DMS53 (cell line): ENCODE measurements at regions not wholly inside any gene's neighbourhood (a gene's known extent, or its start where the extent isn't known, plus 50 kb on each side); places are given as distances from the start of the nearest gene placed in this dataset.
A peak's percentile ranks its signal among the peaks of the same experiment; 100 is the strongest.

Experiments
- DNase-seq: peaks from one replicate; lab custom pipeline; 2025; lab: John Stamatoyannopoulos, UW

GRCh38 chr4:178414881-178415446 lies 972.7 kb upstream of the AGA start:
- DNase-seq = peak; percentile 75

- peak; percentile 90 for DNase-seq
These were observed 973.7 kb upstream of the AGA start for GRCh38 chr4:178415925-178416324.

DNA sequence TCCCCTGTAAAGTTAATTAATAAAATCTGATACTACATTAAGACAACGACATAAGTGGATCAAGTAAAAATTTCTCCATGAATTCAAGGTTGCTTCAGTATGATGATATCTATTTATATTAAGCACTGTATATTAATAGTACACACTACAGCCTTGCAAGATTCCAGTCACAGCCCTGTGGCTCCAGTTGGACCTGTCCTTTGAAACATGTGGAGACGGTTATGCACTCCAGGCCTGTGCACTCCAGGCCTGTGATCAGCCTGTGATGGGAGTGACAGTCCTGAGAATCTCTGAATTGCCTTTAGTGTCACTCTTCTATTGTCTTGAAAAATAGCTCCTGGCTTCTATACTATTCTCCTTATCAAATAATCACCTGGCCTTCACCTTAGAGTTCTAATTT lies 981.1 kb upstream of the AGA start:
- no peak for DNase-seq

- DNase-seq = no peak
These were observed 984.6 kb upstream of the AGA start for GRCh38 chr4:178426871-178427270.

DNA sequence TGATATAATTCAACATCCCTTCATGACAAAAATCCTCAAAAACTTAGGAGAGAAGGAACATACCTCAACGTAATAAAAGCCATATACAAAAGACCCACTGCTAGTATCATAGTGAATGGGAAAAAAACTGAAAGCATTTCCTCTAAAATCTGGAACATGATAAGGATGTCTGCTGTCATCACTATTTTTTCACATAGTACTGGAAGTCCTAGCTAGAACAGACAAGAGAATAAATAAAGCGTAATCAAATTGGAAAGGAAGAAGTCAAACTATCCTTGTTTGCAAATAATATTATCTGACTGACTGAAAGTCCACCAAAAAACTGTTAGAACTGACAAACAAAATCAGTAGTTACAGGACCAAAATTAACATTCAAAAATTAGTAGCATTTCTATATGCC lies 985.4 kb upstream of the AGA start:
- no peak for DNase-seq

- no peak for DNase-seq
These were observed 1006.3 kb upstream of the AGA start for GRCh38 chr4:178448372-178449035.

- DNase-seq = no peak
These were observed 1008.4 kb upstream of the AGA start for GRCh38 chr4:178450614-178451013.

- no peak for DNase-seq
These were observed 1010.8 kb upstream of the AGA start for GRCh38 chr4:178453057-178453456.

GRCh38 chr4:178457286-178457685 lies 1015.0 kb upstream of the AGA start:
- DNase-seq = no peak

DNA sequence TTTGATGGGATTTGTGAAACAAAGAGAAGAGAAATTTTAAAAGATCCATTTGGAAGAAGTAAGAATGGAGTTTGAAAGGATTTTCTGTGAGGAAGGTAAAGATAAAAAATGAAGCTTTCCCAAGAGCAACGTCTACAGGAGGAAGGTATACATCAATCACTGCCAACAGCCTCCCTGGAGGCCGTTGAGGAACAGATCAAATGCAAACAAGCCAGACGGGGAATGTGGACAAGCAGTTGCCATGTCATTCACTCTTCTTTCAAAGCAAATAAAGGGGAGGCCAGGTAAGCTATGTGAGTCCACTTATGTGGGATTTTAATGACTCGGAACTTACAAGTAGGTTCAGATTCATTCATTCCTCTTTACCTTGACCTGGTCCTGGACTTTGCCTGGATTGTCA lies 1020.5 kb upstream of the AGA start:
- DNase-seq = peak; percentile 80

GRCh38 chr4:178463747-178464146 lies 1021.5 kb upstream of the AGA start:
- no peak for DNase-seq

DNA sequence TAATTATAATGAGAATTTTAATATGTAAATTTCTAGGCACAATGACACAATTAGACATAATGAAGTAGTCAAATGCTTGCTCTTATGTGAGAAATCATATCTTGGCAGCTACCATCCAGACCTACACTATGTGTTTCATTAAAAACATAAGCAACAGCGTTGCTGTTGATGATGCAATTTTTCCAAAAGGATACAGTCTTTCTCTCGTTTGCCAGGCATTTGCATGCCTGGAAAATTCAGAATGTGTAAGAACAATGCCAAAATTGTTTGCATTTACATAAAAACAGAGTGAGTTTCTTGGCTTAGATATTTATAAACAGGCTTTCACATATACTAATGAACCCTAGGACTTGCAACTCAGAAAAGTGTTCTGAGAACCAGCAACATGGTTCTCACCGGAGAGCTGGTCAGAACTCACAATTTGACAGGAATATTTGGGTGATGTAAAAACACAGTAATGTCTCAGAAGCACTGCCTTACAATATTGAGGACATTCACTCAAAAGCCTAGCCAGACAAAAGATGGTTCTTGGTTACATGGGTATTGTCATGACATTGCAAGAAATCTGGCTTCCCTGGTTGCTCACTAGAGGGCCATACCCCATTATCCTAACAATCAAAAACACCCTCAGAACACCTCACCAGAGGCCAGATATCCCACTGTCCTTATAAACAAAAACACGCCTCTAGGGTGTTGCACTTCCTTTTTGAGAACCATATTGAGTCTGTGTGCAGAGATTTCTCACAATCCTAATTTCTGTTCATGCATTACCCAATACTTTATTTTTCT lies 1029.0 kb upstream of the AGA start:
- no peak for DNase-seq

DNA sequence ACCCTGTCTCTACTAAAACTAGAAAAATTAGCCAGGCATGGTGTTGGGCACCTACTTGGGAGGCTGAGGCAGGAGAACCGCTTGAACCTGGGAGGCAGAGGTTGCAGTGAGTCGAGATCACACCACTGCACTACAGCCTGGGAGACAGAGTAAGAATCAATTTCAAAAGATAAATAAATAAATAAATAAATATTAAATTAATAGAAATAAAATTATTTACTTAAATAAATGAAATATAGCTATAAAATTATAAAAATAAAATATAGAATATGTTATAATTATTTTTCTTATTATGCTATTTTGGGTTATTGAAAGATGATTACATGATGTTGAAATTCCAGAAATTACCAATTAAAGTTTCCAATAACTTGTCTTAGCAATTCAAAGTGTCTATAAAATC lies 1029.8 kb upstream of the AGA start:
- no peak for DNase-seq

GRCh38 chr4:178480105-178480504 lies 1037.9 kb upstream of the AGA start:
- DNase-seq = no peak

DNA sequence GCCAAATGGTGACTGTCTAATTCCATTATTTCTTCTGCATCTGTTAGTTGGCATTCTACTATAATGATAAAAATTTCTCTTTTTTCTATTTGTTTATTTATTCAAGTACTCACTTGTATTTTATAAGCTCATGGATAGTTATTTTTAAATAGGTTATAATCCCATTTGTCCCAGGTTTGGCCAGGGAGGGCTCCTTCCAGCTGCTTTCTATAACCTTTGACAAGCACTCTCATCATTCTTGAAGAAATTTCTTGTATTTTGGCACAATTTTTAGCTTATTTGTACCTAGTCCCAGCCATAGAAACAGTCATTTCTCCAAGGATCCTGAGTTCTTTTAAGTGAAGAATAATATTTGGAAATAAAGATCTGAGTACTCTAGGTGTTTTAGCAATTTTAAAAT lies 1038.6 kb upstream of the AGA start:
- DNase-seq = no peak

GRCh38 chr4:178481564-178481963 lies 1039.3 kb upstream of the AGA start:
- no peak for DNase-seq

DNA sequence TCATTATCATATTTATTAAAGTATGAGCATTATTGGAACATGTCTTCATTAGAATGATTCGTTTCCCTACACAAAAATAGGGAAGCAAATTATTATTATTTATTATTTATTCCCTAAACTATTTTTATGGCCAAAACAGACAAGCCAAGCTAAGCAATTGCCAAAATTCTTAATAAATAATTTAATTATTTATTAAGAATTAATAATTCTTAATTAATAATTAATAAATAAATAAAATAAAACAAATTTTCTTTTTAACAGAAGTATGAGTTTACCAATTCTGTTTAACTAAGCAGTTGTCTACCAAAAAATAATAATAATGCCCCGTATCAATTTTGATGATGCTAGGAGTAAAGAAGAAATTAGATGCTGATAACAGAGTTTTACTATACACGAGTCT lies 1080.8 kb upstream of the AGA start:
- DNase-seq = no peak

GRCh38 chr4:178535939-178536579 lies 1093.8 kb upstream of the AGA start:
- DNase-seq = no peak

GRCh38 chr4:178553201-178553600 lies 1111.0 kb upstream of the AGA start:
- DNase-seq = peak; percentile 15

- peak; percentile 2 for DNase-seq
These were observed 1112.1 kb upstream of the AGA start for GRCh38 chr4:178554352-178554751.

DNA sequence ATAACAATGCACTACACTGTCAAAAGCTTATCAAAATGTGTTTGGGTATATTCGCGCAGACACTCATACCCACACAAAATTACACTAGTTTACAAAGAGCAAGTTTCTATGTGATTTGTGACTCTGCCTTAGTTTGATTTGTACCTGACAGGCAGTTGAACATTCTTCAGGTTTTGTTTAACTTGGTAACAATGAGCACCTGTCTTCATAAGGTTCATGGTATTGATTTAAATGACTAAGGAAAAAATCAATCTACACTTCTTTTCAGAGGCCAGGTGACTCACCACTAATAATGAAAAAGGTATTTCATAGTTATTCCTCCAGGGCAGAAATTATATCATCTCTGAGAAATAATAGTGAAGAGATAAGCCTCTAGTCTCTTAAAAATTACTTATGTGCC lies 1114.6 kb upstream of the AGA start:
- DNase-seq = peak; percentile 77

- peak; percentile 23 for DNase-seq
These were observed 1135.7 kb upstream of the AGA start for GRCh38 chr4:178577933-178578332.
